Coronary artery (tissue), 2 donors: ENCODE measurements at regions not wholly inside any gene's neighbourhood (a gene's known extent, or its start where the extent isn't known, plus 50 kb on each side); places are given as distances from the start of the nearest gene placed in this dataset.

ENCODE experiments used
- DNase-seq: peaks from one replicate; pipeline ENCODE4 v3.0.0-alpha.2; 2017; ENCODE audit warnings: low spot score
- H3K27ac ChIP-seq, 2 donors: fragments of 200-600 bp; sonication (generic); one replicate each; pipeline ENCODE4 v1.5.1; 2016 to 2019
- H3K4me3 ChIP-seq: fragments of 200-600 bp; sonication (generic); 2 replicates; pipeline ENCODE4 v1.5.1; 2016; ENCODE audit warnings: mild to moderate bottlenecking, moderate library complexity
- TF ChIP-seq, protein P1 (sequence below): fragments of 200-600 bp; sonication (generic); IDR thresholded peaks from one replicate; pipeline ENCODE4 v1.5.1; 2019; ENCODE audit warnings: antibody characterized with exemption

DNA sequence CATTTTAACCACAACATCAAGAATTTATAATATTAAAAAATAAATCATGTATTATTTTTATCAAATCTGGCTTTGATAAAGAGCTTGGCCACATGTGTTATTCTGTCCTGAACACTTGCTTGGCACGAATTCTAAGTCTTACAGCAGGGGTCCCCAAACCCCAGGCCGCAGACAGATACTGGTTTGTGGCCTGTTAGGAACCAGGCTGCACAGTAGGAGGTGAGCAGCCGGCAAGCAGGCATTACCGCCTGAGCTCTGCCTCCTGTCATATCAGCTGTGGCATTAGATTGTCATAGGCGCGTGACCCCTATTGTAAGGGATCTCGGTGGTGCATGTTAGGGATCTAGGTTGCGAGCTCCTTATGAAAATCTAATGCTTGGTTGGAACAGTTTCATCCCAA lies 127.6 kb upstream of the IVNS1ABP start:
- DNase-seq = no peak
- Histone ChIP-seq H3K4me3 (no peak overlapping the region), H3K27ac (no peak overlapping the region)
- TF ChIP-seq, protein P1, sequence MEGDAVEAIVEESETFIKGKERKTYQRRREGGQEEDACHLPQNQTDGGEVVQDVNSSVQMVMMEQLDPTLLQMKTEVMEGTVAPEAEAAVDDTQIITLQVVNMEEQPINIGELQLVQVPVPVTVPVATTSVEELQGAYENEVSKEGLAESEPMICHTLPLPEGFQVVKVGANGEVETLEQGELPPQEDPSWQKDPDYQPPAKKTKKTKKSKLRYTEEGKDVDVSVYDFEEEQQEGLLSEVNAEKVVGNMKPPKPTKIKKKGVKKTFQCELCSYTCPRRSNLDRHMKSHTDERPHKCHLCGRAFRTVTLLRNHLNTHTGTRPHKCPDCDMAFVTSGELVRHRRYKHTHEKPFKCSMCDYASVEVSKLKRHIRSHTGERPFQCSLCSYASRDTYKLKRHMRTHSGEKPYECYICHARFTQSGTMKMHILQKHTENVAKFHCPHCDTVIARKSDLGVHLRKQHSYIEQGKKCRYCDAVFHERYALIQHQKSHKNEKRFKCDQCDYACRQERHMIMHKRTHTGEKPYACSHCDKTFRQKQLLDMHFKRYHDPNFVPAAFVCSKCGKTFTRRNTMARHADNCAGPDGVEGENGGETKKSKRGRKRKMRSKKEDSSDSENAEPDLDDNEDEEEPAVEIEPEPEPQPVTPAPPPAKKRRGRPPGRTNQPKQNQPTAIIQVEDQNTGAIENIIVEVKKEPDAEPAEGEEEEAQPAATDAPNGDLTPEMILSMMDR = no peak

DNA sequence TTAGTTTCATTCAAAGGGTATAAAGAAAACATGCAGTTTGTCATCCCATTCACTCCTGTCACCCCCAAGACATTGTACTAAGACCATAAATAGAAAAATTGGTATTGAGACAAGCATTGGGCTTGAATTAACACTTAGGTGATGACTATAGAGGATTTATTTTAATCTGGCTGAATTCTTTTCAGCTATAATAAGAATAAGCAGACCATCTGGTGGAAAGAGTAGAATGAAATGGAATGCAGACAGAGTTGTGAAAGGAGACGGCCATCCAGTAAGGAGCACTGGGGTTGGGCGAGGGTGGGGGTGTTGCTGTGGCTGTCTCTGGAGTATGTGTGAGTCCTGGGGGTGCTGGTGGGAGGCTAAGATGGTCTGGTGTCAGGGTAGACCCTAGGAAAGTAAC lies 125.0 kb upstream of the IVNS1ABP start:
- Histone ChIP-seq H3K27ac (no peak overlapping the region), H3K4me3 (no peak overlapping the region)
- TF ChIP-seq, protein P1 = no peak
- DNase-seq = no peak

DNA sequence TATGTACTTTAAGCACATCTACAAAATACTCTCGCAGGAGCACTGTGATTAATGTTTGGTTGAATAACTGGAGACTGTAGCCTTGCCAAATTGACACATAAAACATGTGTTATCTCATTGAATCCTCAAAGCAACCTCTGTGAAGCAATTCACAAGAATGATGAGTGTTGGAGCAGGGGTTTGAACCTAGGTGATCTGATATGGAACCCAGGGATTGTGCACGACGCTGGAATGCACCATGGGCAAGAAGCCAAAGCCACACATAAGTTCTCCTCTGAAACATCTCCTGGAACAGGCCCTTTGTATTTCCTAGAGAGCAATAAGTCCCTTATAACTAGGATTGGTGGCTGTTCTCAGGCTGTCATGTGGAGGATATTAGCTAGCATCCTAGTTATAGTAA lies 124.6 kb upstream of the IVNS1ABP start:
- Histone ChIP-seq H3K4me3 (no peak overlapping the region), H3K27ac (no peak overlapping the region)
- DNase-seq = no peak
- TF ChIP-seq, protein P1 = no peak

DNA sequence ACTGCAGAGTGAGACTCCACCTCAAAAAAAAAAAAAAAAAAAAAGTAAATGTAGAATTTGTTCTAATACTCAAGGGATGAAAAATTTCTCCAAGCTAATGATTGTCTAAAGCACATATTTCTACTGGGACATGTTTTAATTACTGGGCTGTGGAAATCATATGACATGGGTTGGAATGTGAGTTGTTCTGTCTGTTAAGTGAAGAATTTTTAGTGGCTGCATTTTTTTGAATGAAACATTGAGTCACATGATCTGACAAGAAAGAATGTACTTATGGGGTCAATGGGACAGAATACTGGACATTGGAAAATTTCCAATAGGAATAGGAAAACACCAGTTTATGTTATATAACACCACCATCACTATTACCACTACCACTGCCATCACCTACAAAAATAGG lies 123.8 kb upstream of the IVNS1ABP start:
- TF ChIP-seq, protein P1 = no peak

DNA sequence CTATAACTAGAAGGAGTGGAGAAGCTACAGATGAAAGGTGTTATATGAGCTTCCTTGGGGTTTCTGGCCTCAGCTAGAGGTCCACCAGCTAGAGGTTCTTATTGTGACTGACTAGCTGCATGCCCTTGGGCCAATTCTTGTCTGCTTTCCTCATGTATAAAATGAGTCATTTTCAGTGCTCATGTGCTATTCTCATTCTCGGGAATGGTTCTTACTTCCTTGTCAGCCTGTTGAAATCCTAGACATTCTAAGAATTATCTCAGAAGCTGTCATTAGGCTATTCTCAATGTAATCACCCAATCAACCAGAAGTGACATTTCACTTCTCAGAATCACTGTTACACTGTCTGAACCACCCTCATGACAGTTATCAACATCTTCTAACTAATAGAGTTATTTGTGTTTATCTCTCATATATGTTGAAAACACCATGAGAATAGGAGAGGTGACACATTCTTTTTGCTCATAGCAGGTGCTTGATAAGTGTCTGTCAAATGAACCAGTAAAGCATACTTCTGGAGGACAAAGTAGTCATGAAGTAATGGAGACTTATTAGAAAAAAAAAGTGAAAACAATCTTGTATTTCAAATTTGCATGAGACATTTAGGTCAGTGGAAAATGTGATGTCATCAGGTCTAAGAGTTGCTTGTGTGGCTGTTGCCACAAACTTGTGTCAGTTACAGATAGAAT lies 122.8 kb upstream of the IVNS1ABP start:
- DNase-seq = no peak
- Histone ChIP-seq H3K4me3 (no peak overlapping the region), H3K27ac (no peak overlapping the region)
- TF ChIP-seq, protein P1 = no peak

More for the DNA sequence above, 123.8 kb upstream of the IVNS1ABP start:
- H3K4me3 ChIP-seq = no peak overlapping the region
- H3K27ac ChIP-seq = no peak overlapping the region
- no peak for DNase-seq

DNA sequence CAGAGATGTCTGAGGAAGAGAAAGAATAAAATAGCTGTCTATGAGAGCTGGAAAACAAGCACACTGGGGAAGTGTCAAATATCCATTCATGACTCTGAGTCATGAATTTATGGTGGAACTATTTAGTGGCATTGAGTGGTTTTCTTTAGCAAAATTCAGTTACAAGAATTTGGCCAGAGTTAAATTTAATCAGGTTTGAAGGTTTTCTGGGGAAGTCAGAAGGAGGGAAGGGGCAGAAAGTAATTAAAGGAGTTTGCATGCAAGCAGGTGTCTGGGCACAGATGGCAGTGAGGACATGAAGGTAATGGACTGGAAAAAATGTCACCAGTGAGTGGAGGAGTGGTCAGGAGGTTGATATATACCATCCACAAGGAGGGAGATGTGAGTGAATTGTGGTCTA lies 121.9 kb upstream of the IVNS1ABP start:
- H3K27ac ChIP-seq = no peak overlapping the region
- no peak overlapping the region for H3K4me3 ChIP-seq

More for the DNA sequence above, 121.9 kb upstream of the IVNS1ABP start:
- no peak for DNase-seq
- TF ChIP-seq, protein P1 = no peak
